ENCODE measurements at regions not wholly inside any gene's neighbourhood (a gene's known extent, or its start where the extent isn't known, plus 50 kb on each side); places are given as distances from the start of the nearest gene placed in this dataset.

GRCh38 chr2:64846177-64846576 is 143.0 kb upstream of the SLC1A4 start:
- Histone ChIP-seq H3K36me3 (ENCODE audit: control insufficient read depth in 2 of 4, insufficient read depth in 4 of 4, low read length in 3 of 4) (no peaks in the 10 kb centered on the region), H3K79me2 (ENCODE audit: control insufficient read depth in 1 of 2, insufficient read depth in 2 of 2, low read length in 2 of 2) (no peaks in the 10 kb centered on the region), H2BK12ac (ENCODE audit: low read depth, low read length) (no peak overlapping the region), H3K14ac (ENCODE audit: insufficient read length) (no peak overlapping the region), H3K4me1 (replicated peaks in 1 of 4; ENCODE audit: control insufficient read depth in 3 of 4, insufficient read depth in 4 of 4, low read length in 3 of 4) (peaks cover 0 to 4% (median 1%) of the 10 kb centered on the region in 4 experiments; a peak in 1 of 7 replicates), H2BK20ac (ENCODE audit: low read length) (no peak overlapping the region), H4K91ac (replicated peaks; ENCODE audit: insufficient read length, low read length) (no peak overlapping the region), H4K20me1 (replicated peaks in 1 of 2; ENCODE audit: control insufficient read depth in 1 of 2, insufficient read depth in 2 of 2, low read length in 2 of 2) (no peaks in the 10 kb centered on the region), H3K9me3 (ENCODE audit: insufficient read depth in 2 of 2, low read depth in 1 of 2, low read length in 1 of 2) (no peaks in the 10 kb centered on the region), H3K23ac (ENCODE audit: insufficient read length) (no peak overlapping the region), H3K23me2 (ENCODE audit: low read depth, low read length) (no peaks in the 10 kb centered on the region), H3K18ac (ENCODE audit: extremely low read depth, low read length) (no peak overlapping the region), H2BK120ac (replicated peaks; ENCODE audit: low read depth, low read length) (no peak overlapping the region), H2BK15ac (ENCODE audit: low read length) (no peak overlapping the region), H4K5ac (ENCODE audit: insufficient read length, low read depth, low read length) (no peak overlapping the region), H3K56ac (replicated peaks; ENCODE audit: insufficient read length, low read depth, low read length) (no peak overlapping the region), H3K4me2 (ENCODE audit: insufficient read depth in 1 of 2, low read depth in 2 of 2, low read length in 2 of 2) (no peak overlapping the region), H3K4me3 (ENCODE audit: extremely low read depth in 1 of 4, insufficient read depth in 2 of 4, low read depth in 3 of 4, low read length in 4 of 4) (no peak overlapping the region), H2AK5ac (ENCODE audit: low read depth, low read length) (no peak overlapping the region), H4K8ac (ENCODE audit: extremely low read depth, insufficient read depth, low read length) (no peak overlapping the region), H3K27me3 (replicated peaks in 1 of 4; ENCODE audit: control insufficient read depth in 3 of 4, extremely low read depth in 1 of 4, insufficient read depth in 3 of 4, low read length in 3 of 4) (peaks cover 0 to 2% (median 0%) of the 10 kb centered on the region in 4 experiments; a peak in 1 of 7 replicates), H2AFZ (ENCODE audit: low read length) (no peak overlapping the region), H3K79me1 (ENCODE audit: low read depth, low read length) (no peaks in the 10 kb centered on the region), H3K4ac (replicated peaks; ENCODE audit: insufficient read length, low read depth, low read length) (no peak overlapping the region), H3K9ac (replicated peaks in 1 of 4; ENCODE audit: extremely low read depth in 1 of 4, low read depth in 3 of 4, low read length in 3 of 4) (no peak overlapping the region), H3K27ac (ENCODE audit: low read depth, low read length) (no peak overlapping the region), H2BK5ac (ENCODE audit: low read depth, low read length) (no peak overlapping the region)
- DNase-seq (ENCODE audit: low read depth in 1 of 2, low spot score in 2 of 2) = no peak
- TF ChIP-seq, protein P1, sequence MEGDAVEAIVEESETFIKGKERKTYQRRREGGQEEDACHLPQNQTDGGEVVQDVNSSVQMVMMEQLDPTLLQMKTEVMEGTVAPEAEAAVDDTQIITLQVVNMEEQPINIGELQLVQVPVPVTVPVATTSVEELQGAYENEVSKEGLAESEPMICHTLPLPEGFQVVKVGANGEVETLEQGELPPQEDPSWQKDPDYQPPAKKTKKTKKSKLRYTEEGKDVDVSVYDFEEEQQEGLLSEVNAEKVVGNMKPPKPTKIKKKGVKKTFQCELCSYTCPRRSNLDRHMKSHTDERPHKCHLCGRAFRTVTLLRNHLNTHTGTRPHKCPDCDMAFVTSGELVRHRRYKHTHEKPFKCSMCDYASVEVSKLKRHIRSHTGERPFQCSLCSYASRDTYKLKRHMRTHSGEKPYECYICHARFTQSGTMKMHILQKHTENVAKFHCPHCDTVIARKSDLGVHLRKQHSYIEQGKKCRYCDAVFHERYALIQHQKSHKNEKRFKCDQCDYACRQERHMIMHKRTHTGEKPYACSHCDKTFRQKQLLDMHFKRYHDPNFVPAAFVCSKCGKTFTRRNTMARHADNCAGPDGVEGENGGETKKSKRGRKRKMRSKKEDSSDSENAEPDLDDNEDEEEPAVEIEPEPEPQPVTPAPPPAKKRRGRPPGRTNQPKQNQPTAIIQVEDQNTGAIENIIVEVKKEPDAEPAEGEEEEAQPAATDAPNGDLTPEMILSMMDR (IDR thresholded peaks at IDR 0.05; ENCODE audit: control extremely low read depth in 1 of 3, insufficient read depth in 1 of 3, low read depth in 1 of 3, low read length in 3 of 3) = no peak
- TF ChIP-seq HDAC2 (IDR thresholded peaks at IDR 0.05; ENCODE audit: borderline replicate concordance in 1 of 2, low read depth in 2 of 2, low read length in 2 of 2) = no peak
- TF ChIP-seq POU5F1 (IDR thresholded peaks at IDR 0.05; ENCODE audit: low read depth, low read length) = no peak
- no peak for TF ChIP-seq SUZ12 (IDR thresholded peaks at IDR 0.05; ENCODE audit: low read length)
- POLR2A ChIA-PET (ENCODE audit: partially characterized antibody) = no interaction called here
- CTCF ChIA-PET (ENCODE audit: partially characterized antibody) = interaction anchor here (1.0 kb wide), 1 partner anchor 18 kb away, joined by 4 read pairs; no protein-coding TSS in a partner anchor
- no peak for FAIRE-seq
- WGBS, 2 experiments (ENCODE audit: extremely low coverage in 1 of 2, insufficient coverage in 1 of 2, insufficient read length in 1 of 2, insufficient replicate concordance in 2 of 2, low coverage in 1 of 2, low lambda C conversion rate in 2 of 2, missing lambda C conversion rate in 1 of 2) = 59% methylated on average over 3 of the region's 3 CpGs; no CpG with 5 or more reads in 1 of the 2 experiments

All from H1 (cell line).